IMR-90 (cell line): ENCODE measurements at regions not wholly inside any gene's neighbourhood (a gene's known extent, or its start where the extent isn't known, plus 50 kb on each side); places are given as distances from the start of the nearest gene placed in this dataset.

Source experiments
- ATAC-seq: fragments of 200-7000 bp; cut with Tn5 transposase; 2 replicates; pipeline ENCODE4 v1.9.1; 2020; ENCODE audit warnings: low read depth, mild to moderate bottlenecking, moderate library complexity
- BruUV-seq: library from RNA; stranded (reverse); fragments of 400-500 nt; replicated peaks from 2 replicates; lab custom pipeline; 2021; lab: Mats Ljungman, UMichigan
- CTCF ChIA-PET: fragments of 300-600 bp; formaldehyde crosslinking; extraction: SDS; loops from one replicate; lab custom pipeline; 2021; ENCODE audit warnings: antibody characterized with exemption; lab: Yijun Ruan, JAX
- POLR2A ChIA-PET: fragments of 300-600 bp; sonication (Branson Sonifier 250); formaldehyde crosslinking; loops from one replicate; lab custom pipeline; 2022; ENCODE audit warnings: antibody characterized with exemption; ENCODE audit not compliant: unreplicated experiment; lab: Charles Lee
- DNase-seq: peaks from one replicate; pipeline ENCODE4 v3.0.0; 2013
- H2AFZ ChIP-seq: replicated peaks from 2 replicates; pipeline ENCODE3; 2013; ENCODE audit warnings: low read length, mild to moderate bottlenecking; ENCODE audit not compliant: poor library complexity
- H2AK5ac ChIP-seq: 2 replicates; pipeline ENCODE4 v1.6.1; 2013; ENCODE audit warnings: low read depth, low read length, inconsistent platforms
- H2AK9ac ChIP-seq: replicated peaks from 2 replicates; pipeline ENCODE3; 2013; ENCODE audit warnings: mild to moderate bottlenecking, low read depth, low read length, moderate library complexity; ENCODE audit not compliant: poor library complexity
- H2BK120ac ChIP-seq: 2 replicates; pipeline ENCODE4 v1.6.1; 2013; ENCODE audit warnings: low read depth, low read length, inconsistent platforms
- H2BK15ac ChIP-seq: 3 replicates; pipeline ENCODE4 v1.6.1; 2013; ENCODE audit warnings: low read depth, low read length, inconsistent platforms
- H2BK20ac ChIP-seq: 2 replicates; pipeline ENCODE4 v1.6.1; 2013; ENCODE audit warnings: low read depth, mild to moderate bottlenecking, inconsistent platforms, low read length, moderate library complexity
- H2BK5ac ChIP-seq: 2 replicates; pipeline ENCODE4 v1.6.1; 2013; ENCODE audit warnings: mild to moderate bottlenecking, low read depth, low read length, inconsistent platforms; ENCODE audit not compliant: poor library complexity, severe bottlenecking
- H3K14ac ChIP-seq: replicated peaks from 2 replicates; pipeline ENCODE4 v1.6.1; 2013; ENCODE audit warnings: low read depth, low read length, inconsistent platforms
- H3K18ac ChIP-seq: 2 replicates; pipeline ENCODE4 v1.6.1; 2013; ENCODE audit warnings: low read depth, low read length, control low read depth
- H3K23ac ChIP-seq: 2 replicates; pipeline ENCODE4 v1.6.1; 2013; ENCODE audit warnings: low read depth, low read length, inconsistent platforms
- H3K27ac ChIP-seq: 2 replicates; pipeline ENCODE4 v1.5.1; 2013; ENCODE audit warnings: mild to moderate bottlenecking, control low read depth, low read length; ENCODE audit not compliant: insufficient read depth
- H3K27me3 ChIP-seq: 2 replicates; pipeline ENCODE4 v1.6.1; 2013; ENCODE audit warnings: low read length; ENCODE audit not compliant: control insufficient read depth, insufficient read depth
- H3K36me3 ChIP-seq: 2 replicates; pipeline ENCODE4 v1.6.1; 2013; ENCODE audit warnings: low read length, mixed read lengths; ENCODE audit not compliant: control insufficient read depth, insufficient read depth
- H3K4ac ChIP-seq: 2 replicates; pipeline ENCODE4 v1.6.1; 2013; ENCODE audit warnings: low read depth, low read length, inconsistent platforms
- H3K4me1 ChIP-seq: 2 replicates; pipeline ENCODE4 v1.6.1; 2013; ENCODE audit warnings: low read length, mixed read lengths; ENCODE audit not compliant: control insufficient read depth, insufficient read depth
- H3K4me2 ChIP-seq: 2 replicates; pipeline ENCODE4 v1.6.1; 2013; ENCODE audit warnings: low read depth, mild to moderate bottlenecking, control low read depth, low read length, moderate library complexity
- H3K4me3 ChIP-seq: 2 replicates; pipeline ENCODE4 v1.5.1; 2013; ENCODE audit warnings: low read depth, mild to moderate bottlenecking, control low read depth, low read length, moderate library complexity; ENCODE audit not compliant: insufficient read depth
- H3K56ac ChIP-seq: 2 replicates; pipeline ENCODE4 v1.6.1; 2013; ENCODE audit warnings: low read length, inconsistent platforms; ENCODE audit not compliant: insufficient read depth; ENCODE audit errors: extremely low read depth
- H3K79me1 ChIP-seq, 2 experiments: 2 replicates each; pipeline ENCODE4 v1.6.1; 2013; ENCODE audit warnings: low read length in 2 of 2, inconsistent platforms in 1 of 2, low read depth in 1 of 2
- H3K9ac ChIP-seq: 2 replicates; pipeline ENCODE4 v1.6.1; 2013; ENCODE audit warnings: low read depth, low read length, control low read depth
- H3K9me1 ChIP-seq: 2 replicates; pipeline ENCODE4 v1.6.1; 2013; ENCODE audit warnings: low read length, inconsistent platforms; ENCODE audit not compliant: insufficient read depth
- H3K9me3 ChIP-seq: 2 replicates; pipeline ENCODE4 v1.6.1; 2013; ENCODE audit warnings: low read length; ENCODE audit not compliant: control insufficient read depth, insufficient read depth
- H4K20me1 ChIP-seq: 2 replicates; pipeline ENCODE4 v1.6.1; 2013; ENCODE audit warnings: low read length, inconsistent platforms; ENCODE audit not compliant: insufficient read depth
- H4K5ac ChIP-seq: 2 replicates; pipeline ENCODE4 v1.6.1; 2013; ENCODE audit warnings: mild to moderate bottlenecking, low read depth, low read length, control low read depth
- H4K8ac ChIP-seq, 2 experiments: 2 replicates each; pipeline ENCODE4 v1.6.1; 2013; ENCODE audit warnings: low read depth in 2 of 2, low read length in 2 of 2, control low read depth in 1 of 2, inconsistent platforms in 1 of 2
- H4K91ac ChIP-seq: 2 replicates; pipeline ENCODE4 v1.6.1; 2013; ENCODE audit warnings: low read depth, low read length, inconsistent platforms; ENCODE audit not compliant: insufficient read depth
- CEBPB ChIP-seq: IDR thresholded peaks from 2 replicates; pipeline ENCODE4 v1.6.1; 2012; ENCODE audit warnings: low read depth, low read length, improper control_type of control experiment
- CTCF ChIP-seq: conservative IDR thresholded peaks from 2 replicates; pipeline ENCODE4 v1.5.1; 2012; ENCODE audit warnings: mild to moderate bottlenecking, low read depth, low read length, improper control_type of control experiment
- ELK1 ChIP-seq: fragments of 150-350 bp; IDR thresholded peaks from 2 replicates; pipeline ENCODE4 v1.6.1; 2016; ENCODE audit warnings: low read depth, mild to moderate bottlenecking, low read length, moderate library complexity, borderline replicate concordance
- FOS ChIP-seq: fragments of 150-350 bp; IDR thresholded peaks from 2 replicates; pipeline ENCODE4 v1.6.1; 2016; ENCODE audit warnings: low read depth, low read length
- MAFK ChIP-seq: IDR thresholded peaks from 2 replicates; pipeline ENCODE4 v1.6.1; 2012; ENCODE audit warnings: low read depth, low read length, improper control_type of control experiment
- MAZ ChIP-seq: IDR thresholded peaks from 2 replicates; pipeline ENCODE4 v1.6.1; 2012; ENCODE audit warnings: low read depth, mild to moderate bottlenecking, low read length, improper control_type of control experiment, moderate library complexity, borderline replicate concordance
- POLR2A ChIP-seq: IDR thresholded peaks from 2 replicates; pipeline ENCODE4 v1.6.1; 2012; ENCODE audit warnings: mild to moderate bottlenecking, low read depth, low read length
- RAD21 ChIP-seq: IDR thresholded peaks from 2 replicates; pipeline ENCODE4 v1.6.1; 2012; ENCODE audit warnings: low read length, improper control_type of control experiment
- RCOR1 ChIP-seq: IDR thresholded peaks from 2 replicates; pipeline ENCODE4 v1.6.1; 2012; ENCODE audit warnings: mild to moderate bottlenecking, low read length, improper control_type of control experiment; ENCODE audit not compliant: insufficient replicate concordance
- WGBS, 2 experiments: methylation state at CpG; one replicate each; pipeline versions ENCODE4 v1.1.5 to v1.1.7; 2013; ENCODE audit warnings: missing lambda C conversion rate in 2 of 2; ENCODE audit not compliant: insufficient read length in 1 of 2; ENCODE audit errors: extremely low coverage in 2 of 2; 5-methylcytosine and 5-hydroxymethylcytosine counted together
- dilution Hi-C: fragments of 300-500 bp; cut with HindIII; formaldehyde crosslinking; loops from one replicate; pipeline ENCODE4 v1.14.3; 2018; ENCODE audit warnings: low sequenced_read_pairs; ENCODE audit not compliant: unreplicated experiment
- in situ Hi-C: fragments of 300-500 bp; cut with MboI; formaldehyde crosslinking; loops from 3 replicates; pipeline ENCODE4 v1.14.3; 2019; ENCODE audit warnings: low sequenced_read_pairs, inconsistent platforms, mixed read lengths
- intact Hi-C: fragments of 100-400 bp; cut with micrococcal nuclease; formaldehyde crosslinking; loops from 2 replicates; pipeline ENCODE4 v1.10.0; 2022

- no peak for TF ChIP-seq POLR2A
- TF ChIP-seq CEBPB, result no peak
- TF ChIP-seq RCOR1, result no peak
- no peak for TF ChIP-seq MAZ
- TF ChIP-seq ELK1, result no peak
- no peak for TF ChIP-seq FOS
- TF ChIP-seq RAD21, result no peak
- TF ChIP-seq CTCF, result no peak
- TF ChIP-seq MAFK, result no peak
- H3K27ac ChIP-seq, result no peak overlapping the region
- H2AK5ac ChIP-seq, result no peak overlapping the region; the same call in 1 of the 2 replicates
- ChIA-PET CTCF (no interaction called here), POLR2A (no interaction called here)
- BruUV-seq, result no TSS peak
- no peaks in the 10 kb centered on the region; the same call in 1 of the 2 replicates for H3K4me1 ChIP-seq
- no peaks in the 10 kb centered on the region for H3K9me1 ChIP-seq
- H3K23ac ChIP-seq, result no peak overlapping the region
- no peak overlapping the region for H2BK15ac ChIP-seq
- H3K27me3 ChIP-seq, result no peaks in the 10 kb centered on the region
- no peak overlapping the region for H2AFZ ChIP-seq
- no peak overlapping the region for H3K4me3 ChIP-seq
- DNase-seq (no peak), ATAC-seq (no peak)
- in situ Hi-C loops, result no loop called here
- no peak overlapping the region for H2BK20ac ChIP-seq
- dilution Hi-C loops, result no loop called here
- H4K20me1 ChIP-seq, result no peaks in the 10 kb centered on the region
- no peak overlapping the region for H3K18ac ChIP-seq
- no peaks in the 10 kb centered on the region for H3K36me3 ChIP-seq
- no peaks in the 10 kb centered on the region for H3K9me3 ChIP-seq
- no peaks in the 10 kb centered on the region for H3K79me1 ChIP-seq
- H2BK5ac ChIP-seq, result no peak overlapping the region
- 75% methylated on average over 1 of the region's 3 CpGs; no CpG with 5 or more reads in 1 of the 2 experiments for WGBS, 2 experiments
- no peak overlapping the region for H2BK120ac ChIP-seq
- H2AK9ac ChIP-seq, result no peak overlapping the region
- H4K8ac ChIP-seq, result no peak overlapping the region
- H3K14ac ChIP-seq, result no peak overlapping the region
- H4K91ac ChIP-seq, result no peak overlapping the region
- no peak overlapping the region for H3K4ac ChIP-seq
- no peak overlapping the region for H3K4me2 ChIP-seq
- no peak overlapping the region for H4K5ac ChIP-seq
- H3K56ac ChIP-seq, result no peak overlapping the region
- intact Hi-C loops, result no loop called here
- H3K9ac ChIP-seq, result no peak overlapping the region
These were observed 497.4 kb downstream of the ENC1 start for GRCh38 chr5:74143151-74143550.
